Kidney (tissue), 13 donors: ENCODE measurements at regions not wholly inside any gene's neighbourhood (a gene's known extent, or its start where the extent isn't known, plus 50 kb on each side); places are given as distances from the start of the nearest gene placed in this dataset.

Source experiments
- DNase-seq, 5 donors: peaks; one replicate each; pipeline ENCODE4 v3.0.0-alpha.2; 2013 to 2020
- FAIRE-seq: peaks from 2 replicates; lab custom pipeline; 2012; peaks lifted over from hg19 to GRCh38; lab: Jason Lieb, UNC
- H3K27ac ChIP-seq, 2 donors: one replicate each; pipeline ENCODE4 v1.7.0; 2013; ENCODE audit warnings: low read depth in 2 of 2, low read length in 2 of 2, inconsistent platforms in 1 of 2
- H3K27me3 ChIP-seq: one replicate; pipeline ENCODE4 v1.7.1; 2013; ENCODE audit warnings: low read length, inconsistent platforms; ENCODE audit not compliant: control insufficient read depth, insufficient read depth
- H3K36me3 ChIP-seq, 3 donors: one replicate each; pipeline versions ENCODE4 v1.7.0 to v1.7.1; 2013; ENCODE audit warnings: low read length in 3 of 3, control low read depth in 1 of 3, inconsistent platforms in 1 of 3; ENCODE audit not compliant: insufficient read depth in 3 of 3, control insufficient read depth in 2 of 3
- H3K4me1 ChIP-seq, 3 donors: one replicate each; pipeline versions ENCODE4 v1.7.0 to v1.7.1; 2013; ENCODE audit warnings: low read length in 3 of 3, inconsistent platforms in 1 of 3, low read depth in 1 of 3; ENCODE audit not compliant: control insufficient read depth in 2 of 3, insufficient read depth in 2 of 3
- H3K4me3 ChIP-seq, 3 donors: one replicate each; pipeline versions ENCODE4 v1.7.0 to v1.8.1; 2013; ENCODE audit warnings: low read length in 3 of 3, control low read depth in 1 of 3, inconsistent platforms in 1 of 3
- H3K9ac ChIP-seq, 3 donors: one replicate each; pipeline versions ENCODE4 v1.7.0 to v1.7.1; 2013; ENCODE audit warnings: low read length in 3 of 3, control low read depth in 1 of 3, inconsistent platforms in 1 of 3
- H3K9me3 ChIP-seq, 3 donors: one replicate each; pipeline versions ENCODE4 v1.7.0 to v1.7.1; 2013; ENCODE audit warnings: low read length in 3 of 3, control low read depth in 1 of 3, inconsistent platforms in 1 of 3; ENCODE audit not compliant: control insufficient read depth in 2 of 3, insufficient read depth in 1 of 3
- CTCF ChIP-seq: IDR thresholded peaks from 3 replicates; pipeline ENCODE4 v1.5.1; 2012; ENCODE audit warnings: mild to moderate bottlenecking, moderate library complexity, borderline replicate concordance; ENCODE audit not compliant: insufficient read depth; ENCODE audit errors: extremely low read depth
- intact Hi-C: fragments of 100-400 bp; cut with DNase I; formaldehyde crosslinking; loops from one replicate; pipeline ENCODE4 v1.11.1; 2022
- donor health status: control.
- donor health status: control.
- donor health status: control.
- donor health status: control.
- donor health status: control.
- donor health status: DM: yes; HTN: yes; CAD: no.
- donor health status: Normal renal cell carcinoma (clear cell type).

- H3K4me1 ChIP-seq: no peaks in the 10 kb centered on the region
- no peaks in the 10 kb centered on the region for H3K27me3 ChIP-seq
- no peaks in the 10 kb centered on the region for H3K36me3 ChIP-seq
- DNase-seq (no peak), FAIRE-seq (no peak)
- no peaks in the 10 kb centered on the region for H3K9me3 ChIP-seq
- intact Hi-C loops: no loop called here
- H3K27ac ChIP-seq: no peak overlapping the region
- no peak overlapping the region for H3K9ac ChIP-seq
- no peak overlapping the region for H3K4me3 ChIP-seq
- no peak for TF ChIP-seq CTCF
Measured at GRCh38 chr2:16080071-16080470, 139.7 kb downstream of the MYCN start.

GRCh38 chr2:16079637-16080036, 139.3 kb downstream of the MYCN start:
- Histone ChIP-seq H3K4me1 (no peaks in the 10 kb centered on the region), H3K9me3 (no peaks in the 10 kb centered on the region), H3K36me3 (no peaks in the 10 kb centered on the region), H3K27me3 (no peaks in the 10 kb centered on the region), H3K9ac (no peak overlapping the region), H3K27ac (no peak overlapping the region), H3K4me3 (no peak overlapping the region)
- FAIRE-seq: no peak
- DNase-seq: no peak
- TF ChIP-seq CTCF: no peak
- intact Hi-C loops: no loop called here

DNA sequence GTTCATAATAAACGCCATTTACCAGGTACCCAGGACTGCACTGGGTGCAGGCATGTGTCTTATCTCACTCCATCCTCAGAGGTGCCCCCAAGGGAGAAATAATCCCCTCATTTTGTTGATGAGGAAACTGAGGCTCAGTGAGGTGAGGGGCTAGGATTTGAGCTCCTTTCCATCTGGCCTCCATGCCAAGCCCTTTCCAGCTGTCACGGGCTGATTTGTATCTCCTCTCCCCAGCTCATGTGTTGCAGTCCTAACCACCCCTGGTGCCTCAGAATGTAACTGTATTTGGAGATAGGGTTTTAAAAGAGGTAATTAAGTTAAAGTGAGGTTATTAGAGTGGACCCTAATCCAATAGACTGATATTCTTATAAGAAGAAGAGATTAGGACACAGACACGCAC, 137.3 kb downstream of the MYCN start:
- TF ChIP-seq CTCF: no peak
- no peak for DNase-seq
- Histone ChIP-seq H3K9ac (no peak overlapping the region), H3K27me3 (no peaks in the 10 kb centered on the region), H3K36me3 (no peaks in the 10 kb centered on the region), H3K27ac (no peak overlapping the region), H3K9me3 (no peaks in the 10 kb centered on the region), H3K4me1 (no peaks in the 10 kb centered on the region), H3K4me3 (no peak overlapping the region)
- no peak for FAIRE-seq
- intact Hi-C loops: no loop called here

- Histone ChIP-seq H3K36me3 (no peaks in the 10 kb centered on the region), H3K27me3 (no peaks in the 10 kb centered on the region), H3K4me3 (no peak overlapping the region), H3K9me3 (no peaks in the 10 kb centered on the region), H3K4me1 (no peaks in the 10 kb centered on the region), H3K9ac (no peak overlapping the region), H3K27ac (no peak overlapping the region)
- no peak for DNase-seq
- no peak for TF ChIP-seq CTCF
- intact Hi-C loops: no loop called here
- no peak for FAIRE-seq
Measured at GRCh38 chr2:16076911-16077310, 136.6 kb downstream of the MYCN start.
